HG03280 (cell line): ENCODE measurements at regions not wholly inside any gene's neighbourhood (a gene's known extent, or its start where the extent isn't known, plus 50 kb on each side); places are given as distances from the start of the nearest gene placed in this dataset.

Experiments
- ATAC-seq: cut with Tn5 transposase; IDR thresholded peaks from one replicate; pipeline ENCODE4 v1.9.1; 2021; ENCODE audit warnings: mild to moderate bottlenecking, moderate library complexity; ENCODE audit not compliant: unreplicated experiment

DNA sequence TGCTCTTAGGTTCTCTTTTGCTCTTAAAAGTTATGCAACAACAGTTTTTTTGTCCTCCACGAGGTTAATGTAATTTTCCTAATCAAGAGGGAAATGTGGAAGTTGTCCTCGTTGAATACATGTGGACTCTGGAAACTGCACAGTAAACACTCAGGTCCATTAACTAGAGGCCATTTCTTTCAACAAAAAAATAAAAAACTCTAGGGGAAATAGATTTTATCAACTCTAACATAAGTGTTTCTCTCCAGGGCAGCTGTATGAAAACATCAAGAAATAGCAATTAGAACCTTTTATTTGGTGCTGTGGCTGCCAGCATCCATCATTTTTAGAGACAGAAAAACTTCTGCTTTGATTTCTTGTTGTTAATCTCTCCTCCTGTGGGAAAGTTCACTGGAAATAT is 288.6 kb downstream of the ICE1 start:
- ATAC-seq: no peak

DNA sequence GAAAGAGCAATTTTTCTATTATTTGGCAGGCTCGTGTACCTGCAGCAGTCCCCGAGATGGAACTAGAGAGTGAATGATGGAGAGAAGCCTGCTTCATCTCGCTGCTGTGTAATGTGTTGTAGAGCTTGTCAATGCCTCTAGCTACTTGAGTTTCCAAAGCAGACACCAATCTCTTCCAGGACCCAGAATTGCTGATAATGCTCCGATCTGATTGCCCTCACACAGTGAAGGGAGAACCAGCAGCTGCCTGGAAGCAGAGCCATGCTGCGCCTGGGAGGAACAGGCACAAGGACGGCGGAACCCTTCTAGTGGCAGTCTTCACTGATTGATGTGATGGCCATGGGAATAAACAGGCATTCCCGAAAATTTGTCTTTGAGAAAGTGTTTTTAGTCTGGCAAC is 288.0 kb downstream of the ICE1 start:
- ATAC-seq: no peak

DNA sequence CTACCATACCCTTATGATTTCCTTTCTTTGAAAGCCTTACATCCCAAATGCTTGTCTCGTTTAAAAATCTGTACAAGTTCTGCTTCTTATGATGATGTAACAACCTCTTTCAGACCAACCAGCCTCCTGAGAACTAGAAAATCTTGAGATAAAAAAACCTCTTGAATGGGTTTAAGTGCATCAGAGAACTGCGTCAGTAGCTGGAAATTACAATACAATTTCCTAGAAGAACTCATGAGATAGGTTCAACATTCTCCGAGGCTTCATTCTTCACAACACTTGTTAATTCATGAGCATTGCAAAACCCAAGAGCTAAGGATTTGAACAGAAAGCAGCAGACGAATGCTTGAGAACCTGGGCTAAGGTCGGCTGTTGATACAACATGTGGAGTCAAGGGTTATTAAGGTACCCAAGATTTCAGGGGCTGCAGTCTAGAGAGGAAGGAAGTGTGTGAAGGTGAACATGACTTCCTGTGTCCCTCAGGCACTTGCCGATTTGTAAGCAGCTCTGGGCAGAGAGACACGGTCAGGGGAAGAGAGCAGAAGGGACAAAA is 286.0 kb downstream of the ICE1 start:
- no peak for ATAC-seq

DNA sequence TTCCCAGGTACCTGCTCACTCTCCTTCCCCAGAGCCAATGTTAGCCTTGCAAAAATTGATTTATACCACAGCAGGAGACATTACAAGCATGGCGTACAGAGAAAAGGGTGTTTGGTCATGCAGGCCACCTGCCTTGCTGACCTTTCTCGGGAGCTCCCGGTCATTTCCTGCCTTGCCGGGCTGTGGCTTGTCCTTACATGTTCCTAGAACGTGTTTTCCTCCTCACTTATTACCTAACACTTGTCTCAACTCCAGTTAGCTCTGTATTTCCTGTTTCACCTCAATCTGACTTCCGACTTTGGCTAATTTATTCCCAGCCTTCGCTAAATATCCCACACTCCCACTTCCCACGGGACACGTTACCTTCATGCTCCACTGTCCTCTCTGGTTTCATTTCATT is 282.5 kb downstream of the ICE1 start:
- ATAC-seq: no peak

DNA sequence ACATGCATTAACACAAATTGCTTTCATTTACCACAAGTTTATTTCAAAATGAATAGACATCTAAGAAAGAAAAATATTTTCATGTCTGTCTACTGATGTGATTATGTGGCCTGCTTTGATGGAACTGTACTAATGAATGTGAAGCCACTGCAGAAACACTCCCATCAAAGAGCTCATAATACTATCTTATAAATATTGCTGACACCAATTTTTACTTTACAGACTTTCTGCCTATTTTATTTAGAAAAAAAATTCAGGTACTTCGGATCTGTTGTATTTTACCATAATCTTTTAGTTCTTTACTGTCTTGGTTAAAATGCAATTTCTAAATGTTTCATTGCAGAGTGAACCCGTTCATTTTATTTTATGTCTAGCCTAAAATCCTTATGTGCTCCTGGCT is 281.9 kb downstream of the ICE1 start:
- no peak for ATAC-seq

DNA sequence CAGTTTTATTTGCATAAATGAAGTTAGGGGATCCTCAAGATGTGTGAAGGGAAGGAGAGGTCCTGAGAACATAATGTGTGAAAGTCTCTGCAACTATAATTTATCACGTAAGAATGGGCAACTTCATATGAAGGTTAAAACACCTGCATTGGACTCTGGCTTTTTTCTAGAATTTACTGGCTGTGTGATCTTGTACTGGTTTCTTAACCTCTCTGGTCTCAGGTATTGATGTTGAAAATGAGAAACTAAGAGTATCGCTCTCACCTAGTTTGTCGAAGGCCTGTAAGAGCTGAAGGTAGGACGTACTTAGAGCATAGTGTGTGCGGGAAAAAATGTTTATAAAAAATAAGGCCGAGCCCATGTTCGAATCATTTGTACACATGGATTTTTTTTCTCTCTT is 280.5 kb downstream of the ICE1 start:
- no peak for ATAC-seq

DNA sequence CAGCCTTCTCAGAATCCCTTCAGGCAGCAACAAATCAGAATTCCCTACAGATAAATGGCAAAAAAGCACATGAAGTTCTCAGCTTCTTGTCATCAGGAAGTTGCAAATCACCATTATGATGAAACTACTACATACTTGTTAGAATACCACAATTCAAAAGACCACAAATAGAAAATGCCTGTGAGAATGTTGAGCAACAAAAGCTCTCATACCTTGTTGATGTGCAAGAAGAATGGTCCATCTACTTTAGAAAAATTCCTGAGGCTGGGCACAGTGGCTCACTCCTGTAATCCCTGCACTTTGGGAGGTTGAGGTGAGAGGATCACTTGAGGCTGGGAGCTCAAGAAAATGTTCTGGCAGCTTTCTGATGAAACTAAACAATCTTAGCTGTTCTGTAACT is 278.1 kb downstream of the ICE1 start:
- ATAC-seq: no peak

DNA sequence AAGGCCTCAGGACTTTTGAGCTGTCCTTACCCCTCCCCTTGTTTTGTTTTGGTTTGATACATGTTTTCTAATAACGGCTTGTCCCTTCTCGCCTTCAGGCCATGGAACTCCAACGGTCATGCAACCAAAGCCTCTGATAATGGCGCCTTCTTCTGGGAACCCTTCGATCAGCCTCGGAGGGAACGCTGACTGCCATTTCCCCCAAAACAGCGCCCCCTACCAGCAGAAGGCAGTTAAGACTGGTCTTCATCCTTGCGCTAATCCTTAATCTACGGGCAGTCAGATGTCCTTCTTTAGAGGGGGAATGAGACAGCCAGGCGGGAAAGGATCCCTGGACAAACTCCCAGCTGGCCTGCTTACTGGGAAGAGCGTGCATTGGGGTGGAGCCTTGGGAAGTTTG is 276.6 kb downstream of the ICE1 start:
- ATAC-seq: no peak

DNA sequence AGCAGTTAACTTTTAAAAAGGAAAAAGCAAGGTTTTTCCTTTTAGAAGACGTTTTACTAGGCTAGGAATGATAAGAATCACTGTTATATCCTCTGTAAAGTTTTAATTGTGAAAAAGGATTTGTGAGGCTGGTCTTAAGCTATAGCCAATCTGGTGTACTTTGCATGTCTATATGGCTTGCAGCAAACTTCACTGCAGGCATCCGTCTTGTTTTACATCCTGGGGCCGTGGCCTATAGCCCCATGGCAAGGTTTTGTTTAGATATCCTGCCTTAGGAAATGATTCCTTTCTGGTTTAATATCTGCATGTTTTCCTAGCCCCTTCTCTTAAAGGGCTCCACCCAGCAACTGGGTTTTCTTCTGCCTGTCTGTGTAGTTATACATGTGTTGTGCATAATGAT is 272.8 kb downstream of the ICE1 start:
- no peak for ATAC-seq

DNA sequence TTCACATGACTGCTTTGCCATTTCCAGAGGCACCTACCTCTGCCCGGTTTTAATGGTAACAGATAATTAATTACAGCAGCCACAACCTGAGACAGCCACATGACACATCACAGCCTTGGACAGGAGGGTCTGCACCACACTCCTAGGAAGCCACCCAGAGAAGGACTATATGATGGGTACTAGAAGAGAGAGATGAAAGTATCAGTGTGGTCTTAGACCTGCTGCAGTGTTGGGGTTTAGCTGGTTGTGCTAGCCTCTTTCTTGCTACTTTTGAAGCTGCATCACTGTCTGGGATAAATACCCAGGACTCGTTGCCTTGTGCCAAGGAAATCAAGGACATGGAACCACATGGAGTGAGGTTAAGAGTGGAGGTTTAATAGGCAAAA is 266.4 kb downstream of the ICE1 start:
- ATAC-seq: no peak

DNA sequence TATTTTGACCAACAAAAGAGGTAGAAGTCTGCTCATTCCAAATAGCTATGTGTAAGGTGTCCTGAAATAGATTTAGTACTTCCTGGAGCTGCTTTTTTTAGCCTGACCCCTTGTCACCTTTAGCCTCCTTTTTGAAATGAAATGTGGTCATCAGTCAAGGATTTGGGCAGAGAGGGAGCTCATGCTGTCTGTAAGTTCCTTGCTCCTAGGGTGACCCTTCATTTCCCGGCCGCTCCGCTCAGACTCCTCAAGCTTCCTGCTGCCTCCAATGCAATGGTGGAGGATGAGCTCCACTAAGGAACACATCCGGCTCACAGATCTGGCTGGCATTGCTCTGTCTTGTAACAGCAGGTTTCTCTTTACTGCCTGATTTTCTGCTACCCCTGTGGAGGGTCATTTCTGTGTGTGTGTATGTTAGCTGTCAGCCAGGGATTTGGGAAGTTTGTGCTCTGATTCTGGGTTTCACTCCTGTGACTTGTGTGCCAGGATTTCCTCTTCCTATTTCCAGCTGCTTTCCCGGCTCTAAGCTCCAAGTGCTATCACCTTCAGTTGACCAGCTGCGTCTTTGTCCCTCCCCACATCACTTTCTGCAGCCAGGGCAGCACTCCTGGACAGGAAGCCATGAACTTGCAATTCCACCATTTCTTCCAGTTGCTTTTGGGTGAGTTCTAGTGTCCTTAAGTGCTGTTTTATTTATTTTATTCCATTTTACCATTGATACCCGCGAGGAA is 265.9 kb downstream of the ICE1 start:
- no peak for ATAC-seq

DNA sequence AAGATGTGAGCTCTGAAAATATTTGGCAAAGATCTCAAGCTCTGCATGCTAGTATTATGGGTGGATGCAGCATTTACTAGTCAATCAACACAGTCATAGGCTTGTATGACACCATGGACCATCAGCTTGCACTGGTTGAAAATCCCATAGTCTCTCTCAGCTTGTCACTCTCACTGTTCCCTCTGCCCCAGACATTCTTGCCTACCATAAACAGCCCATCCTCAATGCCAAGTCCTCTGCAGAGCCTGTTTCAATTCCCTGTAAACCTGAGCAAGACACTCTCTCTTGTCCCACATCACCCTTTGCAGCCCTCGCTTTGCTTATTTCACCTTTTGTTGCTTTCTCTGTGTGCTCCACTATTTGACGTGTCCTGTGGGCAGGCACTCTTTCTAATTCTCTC is 264.6 kb downstream of the ICE1 start:
- ATAC-seq: no peak

DNA sequence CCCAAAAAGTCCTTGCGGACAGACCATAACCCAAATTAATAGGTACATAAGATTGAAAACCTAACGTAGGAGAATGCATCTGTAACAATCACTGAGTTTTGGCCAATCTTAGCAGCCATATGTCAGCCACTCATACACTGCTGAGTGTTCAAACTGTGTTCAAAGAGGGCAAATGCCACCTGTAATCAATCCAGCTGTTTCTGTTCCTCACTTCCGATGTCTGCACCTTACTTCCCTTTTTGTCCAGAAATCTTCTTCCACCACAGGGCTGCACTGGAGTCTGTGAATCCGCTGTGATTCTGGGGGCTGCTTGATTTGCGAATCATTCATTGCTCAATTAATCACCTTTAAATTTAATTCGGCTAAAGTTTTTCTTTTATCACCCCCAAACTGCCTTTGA is 263.9 kb downstream of the ICE1 start:
- ATAC-seq: no peak

DNA sequence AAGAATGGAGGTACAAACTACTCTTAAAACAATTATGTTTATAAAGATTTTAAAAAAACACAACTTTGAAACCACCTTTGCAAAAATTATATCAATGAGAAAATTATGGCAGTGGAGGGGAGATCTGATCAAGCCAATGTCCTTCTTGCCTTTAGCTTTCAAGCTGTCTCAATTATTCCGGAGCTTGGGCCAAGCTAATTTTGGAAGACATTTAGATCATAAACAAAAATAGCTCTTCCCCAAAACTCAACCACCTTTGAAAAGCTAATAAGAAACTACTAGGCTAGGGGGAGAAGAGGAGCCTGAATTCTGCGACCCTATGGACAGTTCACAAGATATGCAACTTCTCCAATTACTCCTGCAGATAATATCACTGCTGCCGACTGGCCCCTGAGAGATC is 263.3 kb downstream of the ICE1 start:
- ATAC-seq: no peak

DNA sequence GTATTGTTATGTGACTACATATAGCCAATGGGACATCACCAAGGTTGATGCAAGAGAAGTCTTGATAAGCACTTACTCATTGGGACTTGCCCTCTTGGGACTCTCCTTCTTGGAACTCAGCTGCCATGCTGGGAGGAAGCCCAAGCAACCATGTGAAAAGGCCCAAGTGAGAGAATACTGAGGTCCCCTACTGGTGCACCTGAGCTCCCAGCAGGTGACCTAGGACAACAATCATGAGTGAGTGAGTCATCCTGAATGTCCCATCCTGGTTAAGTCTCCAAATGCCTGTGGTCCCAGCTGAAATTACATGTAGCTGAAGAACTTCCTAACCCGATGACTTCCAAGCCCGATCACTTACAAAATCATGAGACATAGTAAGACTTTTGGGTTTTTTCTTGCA is 260.7 kb downstream of the ICE1 start:
- no peak for ATAC-seq

DNA sequence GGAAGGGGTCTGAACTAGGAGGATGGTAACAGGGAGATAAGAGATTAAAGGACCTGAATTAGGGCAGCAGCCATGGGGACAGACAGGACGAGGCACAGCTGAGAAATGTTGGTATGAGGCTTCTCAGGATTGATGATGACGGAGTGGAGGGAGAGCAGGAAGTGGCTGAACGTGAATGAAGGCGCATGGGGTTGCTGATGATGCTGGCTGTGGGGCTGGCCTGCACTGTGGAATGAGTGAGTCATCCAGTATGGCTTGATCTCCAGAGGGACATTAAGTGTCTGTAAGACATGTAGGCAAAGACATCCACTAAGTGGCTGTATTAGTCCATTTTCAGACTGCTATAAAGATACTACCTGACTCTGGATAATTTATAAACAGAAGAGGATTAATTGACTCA is 256.4 kb downstream of the ICE1 start:
- ATAC-seq: no peak

DNA sequence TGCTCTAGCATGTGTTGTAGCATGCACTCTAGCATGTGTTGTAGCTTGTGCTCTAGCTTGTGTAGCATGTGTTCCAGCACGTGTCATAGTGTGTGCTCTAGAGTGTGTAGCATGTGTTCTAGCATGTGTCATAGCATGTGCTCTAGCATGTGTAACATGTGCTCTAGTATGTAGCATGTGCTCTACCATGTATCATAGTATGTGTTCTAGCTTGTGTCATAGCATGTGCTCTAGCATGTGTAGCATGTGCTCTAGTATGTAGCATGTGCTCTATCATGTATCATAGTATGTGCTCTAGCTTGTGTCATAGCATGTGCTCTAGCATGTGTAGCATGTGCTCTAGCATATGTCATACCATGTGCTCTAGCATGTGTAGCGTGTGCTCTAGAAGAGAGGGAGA is 255.3 kb downstream of the ICE1 start:
- ATAC-seq: no peak

DNA sequence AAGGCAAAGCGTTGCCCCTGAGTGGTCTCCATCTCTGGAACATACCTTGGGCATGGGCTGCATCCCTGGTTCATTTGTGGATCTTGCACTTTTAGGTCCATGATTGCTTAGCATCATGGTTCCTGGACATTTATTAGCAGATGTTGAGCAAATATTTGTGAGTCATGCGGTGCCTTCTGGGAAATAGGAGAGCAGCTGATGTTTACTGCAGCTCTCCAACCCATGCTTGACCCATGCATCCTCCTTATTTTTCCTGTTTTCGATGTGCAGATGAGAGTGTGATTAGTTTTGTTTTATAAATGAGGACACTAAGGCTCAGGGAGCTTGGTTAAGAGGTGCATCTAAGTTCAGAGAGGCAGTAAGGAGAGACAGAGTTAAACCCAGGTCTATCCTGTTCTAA is 253.7 kb downstream of the ICE1 start:
- ATAC-seq: no peak

DNA sequence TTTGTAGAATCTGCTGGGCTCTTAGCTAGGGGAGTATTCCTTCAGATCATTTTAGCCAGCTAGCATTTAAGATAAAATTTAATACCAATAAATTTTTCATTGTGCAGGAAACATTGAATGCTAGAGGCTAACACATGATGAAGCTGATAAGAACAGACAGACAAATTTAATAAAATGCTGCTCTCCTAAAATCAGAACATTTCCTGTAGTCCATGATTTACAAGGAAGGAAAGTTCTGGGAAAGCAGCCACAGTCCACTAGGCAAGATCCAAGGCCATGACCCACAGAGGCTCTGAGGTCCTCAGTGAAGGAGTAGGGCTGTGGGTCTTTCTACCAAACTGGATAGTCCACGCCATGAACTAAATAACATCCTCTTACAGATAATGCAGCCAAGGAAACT is 253.0 kb downstream of the ICE1 start:
- no peak for ATAC-seq

DNA sequence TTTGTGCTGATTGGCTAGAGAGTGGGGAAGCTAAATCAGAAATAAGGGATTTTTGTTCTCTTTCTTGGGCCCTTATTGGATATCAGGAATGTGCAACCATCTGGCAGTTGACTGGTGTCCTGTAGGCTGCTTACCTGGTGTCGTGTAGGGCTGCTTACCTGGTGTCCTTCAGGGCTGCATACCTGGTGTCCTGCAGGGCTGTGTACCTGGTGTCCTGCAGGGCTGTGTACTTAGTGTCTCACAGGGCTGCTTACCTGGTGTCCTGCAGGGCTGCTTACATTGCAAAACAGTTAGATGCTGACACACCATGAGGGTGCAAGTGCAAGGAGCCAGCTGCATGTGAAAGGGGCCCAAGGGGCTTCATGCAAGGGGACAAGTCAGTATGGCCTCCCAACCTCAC is 249.3 kb downstream of the ICE1 start:
- no peak for ATAC-seq

DNA sequence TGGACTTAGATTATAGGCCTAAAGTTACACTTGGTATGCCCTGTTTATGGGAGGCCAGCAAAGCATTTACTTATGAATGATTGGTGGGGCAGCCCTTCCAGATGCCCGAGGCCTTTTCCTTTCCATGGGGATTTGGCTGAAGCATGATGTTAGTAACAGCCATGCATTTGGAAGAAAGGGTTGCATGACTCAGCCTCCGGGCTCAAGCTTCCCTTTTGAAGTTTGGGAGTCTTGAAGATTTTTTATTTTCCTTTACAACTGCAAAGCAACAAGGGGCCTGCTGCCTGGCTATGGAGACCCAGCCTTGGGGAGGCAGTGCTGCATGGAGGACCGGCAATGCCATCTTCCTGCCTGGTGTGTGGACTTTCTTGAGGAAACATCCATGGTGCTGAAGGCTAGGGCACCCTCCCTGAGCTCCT is 244.7 kb downstream of the ICE1 start:
- no peak for ATAC-seq

DNA sequence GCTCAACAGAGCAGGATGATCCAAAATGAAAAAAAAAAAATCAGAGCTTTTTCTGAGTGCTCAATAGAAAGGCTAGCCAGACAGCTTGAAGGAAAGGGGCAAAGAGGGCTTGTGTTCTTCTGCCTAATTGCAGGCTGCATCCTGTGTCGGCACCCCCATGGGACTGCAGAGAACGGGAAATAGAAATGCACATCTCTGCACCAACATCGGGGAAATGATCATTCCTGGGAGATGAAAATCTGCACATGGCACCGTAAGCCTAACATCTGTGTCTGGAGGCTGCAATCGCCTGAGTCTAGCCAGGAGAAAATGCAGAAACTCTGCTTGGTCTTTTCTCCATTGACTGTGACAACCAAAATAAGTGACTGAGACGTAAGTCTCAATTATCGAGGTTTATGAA is 243.9 kb downstream of the ICE1 start:
- no peak for ATAC-seq

DNA sequence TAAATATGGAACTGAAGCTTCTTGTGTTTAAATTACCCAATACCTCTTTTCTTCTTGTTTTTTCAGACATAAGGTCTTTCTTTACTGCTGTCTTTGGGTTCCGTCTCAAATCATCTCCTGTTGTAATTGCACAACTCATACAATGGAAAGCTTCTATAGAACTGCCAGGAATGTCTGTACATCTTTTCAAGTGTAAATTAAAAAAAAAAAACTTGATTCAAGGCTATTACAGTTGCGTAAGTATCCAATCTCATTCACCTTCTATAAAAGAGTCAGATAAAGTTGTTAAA is 243.5 kb downstream of the ICE1 start:
- no peak for ATAC-seq
